ENCODE measurements at regions not wholly inside any gene's neighbourhood (a gene's known extent, or its start where the extent isn't known, plus 50 kb on each side); places are given as distances from the start of the nearest gene placed in this dataset.

- Histone ChIP-seq H3K4me1 (ENCODE audit: control insufficient read depth, low read length) (peaks cover 24% of the 10 kb centered on the region), H3K4me2 (ENCODE audit: low read length) (peak overlapping the region; percentile 61), H3K4me3 (ENCODE audit: low read length) (peak overlapping the region; percentile 51), H3K9me3 (ENCODE audit: control insufficient read depth, insufficient read depth, low read length) (peaks cover 3% of the 10 kb centered on the region; the same call in 1 of the 2 replicates), H3K36me3 (ENCODE audit: control insufficient read depth, low read length) (no peaks in the 10 kb centered on the region), H3K27ac (ENCODE audit: low read depth, low read length) (no peak overlapping the region), H4K20me1 (ENCODE audit: control insufficient read depth, insufficient read depth, low read depth, low read length) (no peaks in the 10 kb centered on the region), H3K79me2 (ENCODE audit: control insufficient read depth, low read length) (no peaks in the 10 kb centered on the region), H3K9me2 (replicated peaks; ENCODE audit: control insufficient read depth, low read length) (no peaks in the 10 kb centered on the region), H3F3A (ENCODE audit: control insufficient read depth, insufficient read depth) (no peaks in the 10 kb centered on the region), H3K27me3 (ENCODE audit: control insufficient read depth, low read length) (no peaks in the 10 kb centered on the region)
- TF ChIP-seq, protein P1, sequence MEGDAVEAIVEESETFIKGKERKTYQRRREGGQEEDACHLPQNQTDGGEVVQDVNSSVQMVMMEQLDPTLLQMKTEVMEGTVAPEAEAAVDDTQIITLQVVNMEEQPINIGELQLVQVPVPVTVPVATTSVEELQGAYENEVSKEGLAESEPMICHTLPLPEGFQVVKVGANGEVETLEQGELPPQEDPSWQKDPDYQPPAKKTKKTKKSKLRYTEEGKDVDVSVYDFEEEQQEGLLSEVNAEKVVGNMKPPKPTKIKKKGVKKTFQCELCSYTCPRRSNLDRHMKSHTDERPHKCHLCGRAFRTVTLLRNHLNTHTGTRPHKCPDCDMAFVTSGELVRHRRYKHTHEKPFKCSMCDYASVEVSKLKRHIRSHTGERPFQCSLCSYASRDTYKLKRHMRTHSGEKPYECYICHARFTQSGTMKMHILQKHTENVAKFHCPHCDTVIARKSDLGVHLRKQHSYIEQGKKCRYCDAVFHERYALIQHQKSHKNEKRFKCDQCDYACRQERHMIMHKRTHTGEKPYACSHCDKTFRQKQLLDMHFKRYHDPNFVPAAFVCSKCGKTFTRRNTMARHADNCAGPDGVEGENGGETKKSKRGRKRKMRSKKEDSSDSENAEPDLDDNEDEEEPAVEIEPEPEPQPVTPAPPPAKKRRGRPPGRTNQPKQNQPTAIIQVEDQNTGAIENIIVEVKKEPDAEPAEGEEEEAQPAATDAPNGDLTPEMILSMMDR (IDR thresholded peaks at IDR 0.05; ENCODE audit: low read depth, low read length, poor library complexity, severe bottlenecking): peak; percentile 35
- no peak for TF ChIP-seq EZH2phosphoT487 (IDR thresholded peaks at IDR 0.05; ENCODE audit: borderline replicate concordance, low read length)
These were observed 54.5 kb upstream of the TAF11L2 start for GRCh38 chr5:17443333-17444130.

DNA sequence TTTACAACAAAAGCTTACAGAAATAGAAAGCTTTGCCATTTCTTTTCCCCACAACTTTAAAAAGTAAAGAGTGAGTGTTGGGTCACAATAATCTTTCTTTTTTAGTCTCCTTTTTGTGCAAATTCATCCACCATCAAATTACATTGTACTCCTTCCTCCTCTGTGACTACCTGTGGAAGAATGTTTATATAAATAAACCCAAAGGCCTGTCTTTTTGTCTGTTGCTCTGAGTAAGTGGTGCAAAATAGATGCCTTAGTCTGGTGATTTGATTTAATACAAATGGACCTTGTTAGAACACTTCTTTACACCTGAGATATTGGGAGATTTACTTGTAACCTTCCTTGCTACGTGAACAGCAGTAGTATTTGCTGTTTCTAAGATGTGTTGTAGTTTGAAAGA lies 53.5 kb upstream of the TAF11L2 start:
- Histone ChIP-seq H3K4me1 (ENCODE audit: control insufficient read depth, low read length) (peaks cover 24% of the 10 kb centered on the region), H3K9me2 (replicated peaks; ENCODE audit: control insufficient read depth, low read length) (no peaks in the 10 kb centered on the region), H3K4me2 (ENCODE audit: low read length) (peak overlapping the region; percentile 61), H3K4me3 (ENCODE audit: low read length) (no peak overlapping the region), H3K27me3 (ENCODE audit: control insufficient read depth, low read length) (no peaks in the 10 kb centered on the region), H4K20me1 (ENCODE audit: control insufficient read depth, insufficient read depth, low read depth, low read length) (no peaks in the 10 kb centered on the region), H3K9me3 (ENCODE audit: control insufficient read depth, insufficient read depth, low read length) (peaks cover 3% of the 10 kb centered on the region; the same call in 1 of the 2 replicates), H3K36me3 (ENCODE audit: control insufficient read depth, low read length) (no peaks in the 10 kb centered on the region), H3F3A (ENCODE audit: control insufficient read depth, insufficient read depth) (no peaks in the 10 kb centered on the region), H3K79me2 (ENCODE audit: control insufficient read depth, low read length) (no peaks in the 10 kb centered on the region), H3K27ac (ENCODE audit: low read depth, low read length) (no peak overlapping the region)
- TF ChIP-seq, protein P1 (IDR thresholded peaks at IDR 0.05; ENCODE audit: low read depth, low read length, poor library complexity, severe bottlenecking): no peak
- no peak for TF ChIP-seq EZH2phosphoT487 (IDR thresholded peaks at IDR 0.05; ENCODE audit: borderline replicate concordance, low read length)

DNA sequence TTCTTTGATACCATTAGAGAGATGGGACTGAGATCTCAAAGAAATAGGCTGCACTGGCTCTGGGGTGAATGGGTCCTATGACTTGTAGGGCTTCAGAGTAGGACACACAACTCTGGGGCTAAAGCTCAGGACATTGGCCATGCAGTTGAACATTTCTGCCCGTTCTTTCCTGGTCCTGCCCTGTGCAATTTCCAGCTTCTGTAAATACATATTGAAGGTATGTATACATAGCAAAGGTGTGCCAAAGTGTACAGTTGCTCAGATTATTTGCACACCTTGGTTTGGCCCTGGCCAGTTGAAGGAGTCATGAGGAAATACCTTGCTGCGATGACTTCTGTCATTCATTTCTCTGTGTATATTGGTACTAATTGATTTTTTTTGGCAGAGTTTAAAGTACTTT lies 52.8 kb upstream of the TAF11L2 start:
- Histone ChIP-seq H3K36me3 (ENCODE audit: control insufficient read depth, low read length) (no peaks in the 10 kb centered on the region), H4K20me1 (ENCODE audit: control insufficient read depth, insufficient read depth, low read depth, low read length) (no peaks in the 10 kb centered on the region), H3K9me3 (ENCODE audit: control insufficient read depth, insufficient read depth, low read length) (peaks cover 3% of the 10 kb centered on the region; the same call in 1 of the 2 replicates), H3K27me3 (ENCODE audit: control insufficient read depth, low read length) (no peaks in the 10 kb centered on the region), H3K27ac (ENCODE audit: low read depth, low read length) (no peak overlapping the region), H3K9me2 (replicated peaks; ENCODE audit: control insufficient read depth, low read length) (no peaks in the 10 kb centered on the region), H3K4me1 (ENCODE audit: control insufficient read depth, low read length) (peaks cover 24% of the 10 kb centered on the region), H3K4me2 (ENCODE audit: low read length) (no peak overlapping the region), H3F3A (ENCODE audit: control insufficient read depth, insufficient read depth) (no peaks in the 10 kb centered on the region), H3K4me3 (ENCODE audit: low read length) (no peak overlapping the region), H3K79me2 (ENCODE audit: control insufficient read depth, low read length) (no peaks in the 10 kb centered on the region)
- no peak for TF ChIP-seq EZH2phosphoT487 (IDR thresholded peaks at IDR 0.05; ENCODE audit: borderline replicate concordance, low read length)
- TF ChIP-seq, protein P1 (IDR thresholded peaks at IDR 0.05; ENCODE audit: low read depth, low read length, poor library complexity, severe bottlenecking): no peak

Data from DOHH2 (cell line).